ENCODE measurements at regions not wholly inside any gene's neighbourhood (a gene's known extent, or its start where the extent isn't known, plus 50 kb on each side); places are given as distances from the start of the nearest gene placed in this dataset.

- TF ChIP-seq ZNF114 (CRISPR knock-in tag; IDR thresholded peaks at IDR 0.05): no peak
- no peak for TF ChIP-seq JUNB (IDR thresholded peaks at IDR 0.05; ENCODE audit: unreplicated experiment)
Measured at GRCh38 chr10:113485736-113486135, 67.1 kb upstream of the HABP2 start (continued).

GRCh38 chr10:113486531-113486930, 66.3 kb upstream of the HABP2 start:
- Histone ChIP-seq H4K20me1 (replicated peaks; ENCODE audit: insufficient read depth) (no peaks in the 10 kb centered on the region), H3K79me2 (replicated peaks; ENCODE audit: insufficient read depth) (no peaks in the 10 kb centered on the region), H3K9me2 (ENCODE audit: insufficient read depth) (0 out of 2 replicates have a peak, but pooled peaks cover 4% of the 10 kb centered on the region), H3K4me3 (no peak overlapping the region), H3K36me3 (ENCODE audit: insufficient read depth) (no peaks in the 10 kb centered on the region), H3F3A (replicated peaks; ENCODE audit: low read depth) (no peaks in the 10 kb centered on the region), H3K27me3 (ENCODE audit: insufficient read depth) (no peaks in the 10 kb centered on the region), H2AFZ (no peak overlapping the region; the same call in 1 of the 2 replicates), H3K27ac (ENCODE audit: low read depth) (no peak overlapping the region), H3K4me1 (ENCODE audit: insufficient read depth) (no peaks in the 10 kb centered on the region), H3K4me2 (no peak overlapping the region)
- Mint-ChIP-seq H3K36me3 (ENCODE audit: low read depth) (no peaks in the 10 kb centered on the region), H3K9me3 (peaks cover 8% of the 10 kb centered on the region; the same call in 2 of the 3 replicates), H3K4me3 (no peak overlapping the region), H3K27ac (no peak overlapping the region), H3K27me3 (ENCODE audit: insufficient read depth, low read depth, poor library complexity) (peaks cover 4% of the 10 kb centered on the region), H3K4me1 (no peaks in the 10 kb centered on the region)
- TF ChIP-seq ETS1 (IDR thresholded peaks at IDR 0.05) (no peak), JUNB (IDR thresholded peaks at IDR 0.05; ENCODE audit: unreplicated experiment) (no peak), ZNF114 (CRISPR knock-in tag; IDR thresholded peaks at IDR 0.05) (no peak), EZH2phosphoT487 (IDR thresholded peaks at IDR 0.05; ENCODE audit: unreplicated experiment) (no peak), STAT1 (IDR thresholded peaks at IDR 0.05; ENCODE audit: unreplicated experiment) (no peak), POLR2AphosphoS5 (IDR thresholded peaks at IDR 0.05; ENCODE audit: low read depth) (no peak), EZH2 (IDR thresholded peaks at IDR 0.05; ENCODE audit: low read depth, unreplicated experiment) (no peak), CTCF (conservative IDR thresholded peaks at IDR 0.05; ENCODE audit: low read depth in 2 of 2) (no peak), ZNF331 (CRISPR knock-in tag; IDR thresholded peaks at IDR 0.05; ENCODE audit: low read depth) (no peak), CREB1 (CRISPR knock-in tag; IDR thresholded peaks at IDR 0.05; ENCODE audit: low read depth) (no peak), REST (IDR thresholded peaks at IDR 0.05; ENCODE audit: unreplicated experiment) (no peak), NANOG (IDR thresholded peaks at IDR 0.05; ENCODE audit: borderline replicate concordance) (no peak)
- no peak for ATAC-seq
- DNase-seq (ENCODE audit: low spot score): no peak
